HG03558 (cell line): ENCODE measurements at regions not wholly inside any gene's neighbourhood (a gene's known extent, or its start where the extent isn't known, plus 50 kb on each side); places are given as distances from the start of the nearest gene placed in this dataset.

Experiments used
- ATAC-seq: cut with Tn5 transposase; IDR thresholded peaks from one replicate; pipeline ENCODE4 v1.9.1; 2021; ENCODE audit warnings: moderate number of reproducible peaks; ENCODE audit not compliant: unreplicated experiment; ENCODE audit errors: extremely low read depth

DNA sequence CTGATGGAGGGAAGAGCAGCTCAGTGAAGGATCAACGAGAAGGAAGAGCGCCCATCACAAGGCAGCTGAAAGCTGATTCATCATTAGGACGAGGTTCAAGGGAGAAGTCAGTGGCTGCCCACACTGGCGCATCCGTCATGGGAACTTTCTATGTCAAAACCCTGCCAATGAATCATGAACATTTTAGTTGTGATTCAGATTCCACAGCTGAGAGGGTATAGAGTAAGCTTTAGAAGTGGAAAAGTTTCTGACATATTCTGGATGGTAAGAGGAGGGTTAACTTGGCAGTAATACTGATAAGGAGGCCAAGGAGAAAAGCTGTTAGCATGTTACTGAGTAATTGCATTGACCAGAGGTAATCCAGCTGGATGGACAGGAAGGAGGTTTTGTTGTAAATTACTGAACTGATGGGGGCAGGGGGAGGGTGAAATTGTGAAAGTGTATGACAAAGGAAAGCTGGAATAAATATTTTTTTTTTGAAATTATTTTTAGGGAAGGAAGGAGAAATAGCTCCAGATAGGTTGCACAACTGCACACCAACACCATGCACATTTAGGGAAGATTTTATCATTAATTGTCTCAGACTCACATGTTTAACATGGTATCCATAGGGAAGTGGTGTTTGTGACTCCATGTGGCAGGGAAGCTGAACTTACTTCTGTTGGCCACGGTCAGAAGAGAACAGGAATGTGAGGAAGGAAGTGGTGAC is 78.3 kb upstream of the NRP1 start:
- no peak for ATAC-seq

- ATAC-seq = no peak
Measured at GRCh38 chr10:33412241-33412640, 77.8 kb upstream of the NRP1 start.

- no peak for ATAC-seq
Measured at GRCh38 chr10:33410860-33411234, 76.4 kb upstream of the NRP1 start.

- ATAC-seq = no peak
Measured at GRCh38 chr10:33410096-33410859, 75.8 kb upstream of the NRP1 start.

- ATAC-seq = no peak
Measured at GRCh38 chr10:33406596-33406995, 72.1 kb upstream of the NRP1 start.

- no peak for ATAC-seq
Measured at GRCh38 chr10:33402220-33403073, 68.0 kb upstream of the NRP1 start.

DNA sequence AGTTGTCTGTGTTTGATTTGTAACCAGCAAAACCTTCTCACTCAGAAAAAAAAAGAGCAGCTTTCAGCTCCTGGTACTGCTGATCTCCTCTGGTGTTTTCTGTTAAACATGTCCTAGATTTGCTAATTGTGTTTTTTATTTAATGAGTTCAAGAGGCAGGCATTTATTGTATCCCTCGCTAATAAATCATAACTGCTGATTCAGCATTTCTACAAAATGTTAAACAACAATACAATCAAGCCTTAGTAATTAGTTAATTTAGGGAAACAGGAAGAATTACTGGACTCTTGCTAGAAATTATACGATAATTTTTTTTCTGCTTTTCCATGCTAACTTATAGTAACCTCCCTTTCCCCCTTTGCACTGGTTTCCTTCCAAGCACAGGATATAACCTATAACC is 66.8 kb upstream of the NRP1 start:
- no peak for ATAC-seq

DNA sequence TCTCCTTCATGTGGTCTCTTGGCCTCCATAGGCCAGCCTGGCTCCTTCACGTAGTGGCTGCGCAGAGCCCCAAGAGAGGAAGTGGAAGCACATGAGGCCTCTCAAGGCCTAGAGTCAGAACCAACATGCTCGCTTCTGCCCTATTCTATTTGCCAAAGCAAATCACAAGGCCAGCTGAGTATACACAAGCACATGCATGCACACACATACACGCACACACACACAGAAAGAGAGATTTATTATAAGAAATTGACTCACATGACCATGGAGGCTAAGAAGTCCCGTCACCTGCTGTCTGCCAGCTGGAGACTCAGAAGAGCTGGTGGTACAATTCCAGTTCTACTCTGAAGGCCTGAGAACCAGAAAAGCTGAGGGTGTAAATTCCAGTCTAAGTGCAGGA is 64.3 kb upstream of the NRP1 start:
- no peak for ATAC-seq

DNA sequence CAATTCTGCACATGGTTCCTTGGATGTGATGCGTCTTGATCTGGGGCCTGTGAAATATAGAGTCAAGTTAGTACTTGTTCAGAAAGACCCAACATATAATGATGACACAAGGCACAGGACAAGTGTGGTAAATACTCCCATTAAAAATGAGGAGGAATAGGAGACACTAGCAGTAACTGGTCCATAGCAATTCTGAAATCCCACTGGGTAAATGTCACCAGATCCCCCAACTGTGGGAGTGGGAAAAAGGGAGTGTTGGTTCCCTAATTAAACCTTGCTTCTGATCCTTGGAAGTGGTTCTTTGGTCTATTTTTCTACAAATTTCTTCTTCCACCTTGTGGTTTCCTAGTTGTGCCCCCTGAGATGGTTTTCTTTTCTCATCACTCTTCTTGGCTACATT is 62.5 kb upstream of the NRP1 start:
- ATAC-seq = no peak

DNA sequence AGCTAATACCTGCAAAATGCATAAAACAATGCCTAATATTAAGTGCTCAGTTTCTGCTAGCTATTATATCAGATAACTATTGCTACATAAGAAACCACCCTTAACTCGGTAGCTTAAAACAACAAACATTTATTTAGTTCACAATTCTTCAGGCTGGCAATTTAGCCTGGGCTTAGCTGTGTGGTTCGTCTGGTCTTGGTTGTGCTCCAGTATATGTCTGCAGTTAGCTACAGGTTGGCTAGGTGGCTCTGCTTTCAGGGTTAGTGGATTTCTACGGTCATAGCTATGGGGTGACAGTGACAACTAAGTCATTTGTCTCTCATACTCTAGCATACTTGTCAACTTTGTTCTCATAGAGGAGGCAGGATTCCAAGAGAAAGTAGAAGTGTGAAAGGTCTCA is 61.8 kb upstream of the NRP1 start:
- no peak for ATAC-seq

- ATAC-seq = no peak
Measured at GRCh38 chr10:33395201-33395600, 60.7 kb upstream of the NRP1 start.

DNA sequence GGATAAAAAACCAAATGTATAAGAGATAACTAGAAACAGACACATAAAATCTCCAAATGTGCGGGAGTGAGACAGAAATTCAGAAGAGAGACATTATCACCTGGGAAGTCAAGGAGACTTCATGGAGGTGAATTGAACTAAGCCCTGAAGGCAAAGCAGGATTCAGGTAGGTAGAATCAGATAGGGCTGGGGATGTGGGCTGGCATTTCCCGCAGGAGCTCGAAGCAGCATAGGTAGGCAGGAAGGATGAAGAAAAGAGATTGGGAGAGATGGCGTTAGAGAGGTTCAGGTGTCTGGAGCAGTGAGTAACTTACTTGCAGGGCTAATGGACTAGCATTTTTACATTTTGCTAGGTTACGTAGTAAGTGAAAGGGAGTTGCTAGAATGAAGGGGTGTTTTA is 58.2 kb upstream of the NRP1 start:
- no peak for ATAC-seq

- ATAC-seq = no peak
Measured at GRCh38 chr10:33391611-33392465, 57.4 kb upstream of the NRP1 start.

DNA sequence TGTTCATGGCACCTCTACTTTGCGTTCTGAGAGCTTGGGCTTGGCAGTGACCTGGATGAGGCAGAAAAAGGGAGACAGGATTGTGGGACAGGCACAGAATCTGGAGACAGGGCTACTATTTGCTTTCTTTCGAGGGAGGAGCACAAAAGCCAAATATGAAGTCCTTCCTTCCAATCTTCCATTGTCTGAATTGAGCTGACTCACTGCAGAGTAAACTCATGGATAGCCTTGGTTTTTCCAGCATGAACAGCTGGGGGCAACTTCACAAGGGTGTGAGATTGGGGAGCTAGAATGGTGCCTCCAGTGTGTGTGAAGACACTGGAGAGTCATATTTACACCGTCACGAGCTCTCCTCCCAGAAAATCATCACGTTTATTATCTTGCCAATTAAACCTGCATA is 55.6 kb upstream of the NRP1 start:
- no peak for ATAC-seq

GRCh38 chr10:33388785-33389184 is 54.3 kb upstream of the NRP1 start:
- ATAC-seq = no peak

GRCh38 chr10:33388382-33388781 is 53.9 kb upstream of the NRP1 start:
- ATAC-seq = no peak

DNA sequence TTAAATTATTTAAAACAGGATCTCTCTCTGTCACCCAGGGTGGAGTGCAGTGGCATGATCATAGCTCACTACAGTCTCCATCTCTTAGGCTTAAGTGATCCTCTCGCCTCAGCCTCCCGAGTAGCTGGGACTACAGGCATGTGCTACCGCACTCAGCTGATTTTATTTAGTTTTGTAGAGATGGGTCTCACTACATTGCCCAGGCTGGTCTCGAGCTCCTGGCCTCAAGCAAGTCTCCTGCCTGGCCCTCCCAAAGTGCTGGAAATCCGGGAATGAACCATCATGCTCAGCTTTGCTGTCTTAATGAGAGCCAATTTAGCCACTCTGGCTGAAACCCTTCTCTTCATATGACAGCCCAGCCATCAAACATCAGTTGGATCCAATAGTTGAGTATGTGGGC is 53.3 kb upstream of the NRP1 start:
- ATAC-seq = no peak

GRCh38 chr10:33386926-33387325 is 52.5 kb upstream of the NRP1 start:
- no peak for ATAC-seq

GRCh38 chr10:33385686-33386085 is 51.2 kb upstream of the NRP1 start:
- no peak for ATAC-seq

- no peak for ATAC-seq
Measured at GRCh38 chr10:33385015-33385414, 50.5 kb upstream of the NRP1 start.
